Mucosa of descending colon (tissue), 3 donors: ENCODE measurements at regions not wholly inside any gene's neighbourhood (a gene's known extent, or its start where the extent isn't known, plus 50 kb on each side); places are given as distances from the start of the nearest gene placed in this dataset.

ENCODE experiments used
- ATAC-seq: fragments of 200-7000 bp; cut with Tn5 transposase; one replicate; pipeline ENCODE4 v1.9.1; 2020; ENCODE audit warnings: mild to moderate bottlenecking, moderate library complexity
- DNase-seq, 3 donors: peaks; one replicate each; pipeline ENCODE4 v3.0.0-alpha.2; 2020
- H3K36me3 ChIP-seq: fragments of 200-600 bp; one replicate; pipeline ENCODE4 v1.8.0; 2021; ENCODE audit warnings: low read depth, mild to moderate bottlenecking
- H3K4me1 ChIP-seq: fragments of 200-600 bp; one replicate; pipeline ENCODE4 v1.8.0; 2021; ENCODE audit warnings: low read depth, mild to moderate bottlenecking
- H3K4me3 ChIP-seq: fragments of 200-600 bp; one replicate; pipeline ENCODE4 v1.8.0; 2021; ENCODE audit warnings: mild to moderate bottlenecking
- H3K9me3 ChIP-seq: fragments of 200-600 bp; one replicate; pipeline ENCODE4 v1.8.0; 2021; ENCODE audit warnings: mild to moderate bottlenecking
- intact Hi-C, 2 donors: fragments of 100-400 bp; cut with DNase I in 1 of 2; cut with micrococcal nuclease in 1 of 2; formaldehyde crosslinking; loops; one replicate each; pipeline versions ENCODE4 v1.11.0 to v1.11.1; 2022; cut with DNase I, micrococcal nuclease
- TF ChIP-seq, protein P1 (sequence below): fragments of 200-600 bp; IDR thresholded peaks from one replicate; pipeline ENCODE4 v1.8.0; 2022; ENCODE audit warnings: antibody characterized with exemption, mild to moderate bottlenecking
- donor health status: DM: no; HTN: no; CAD: no; lungs with moderate emphysema.
- donor health status: DM: no; HTN: no; CAD: no.
- donor health status: DM: no; HTN: yes; CAD: no.

DNA sequence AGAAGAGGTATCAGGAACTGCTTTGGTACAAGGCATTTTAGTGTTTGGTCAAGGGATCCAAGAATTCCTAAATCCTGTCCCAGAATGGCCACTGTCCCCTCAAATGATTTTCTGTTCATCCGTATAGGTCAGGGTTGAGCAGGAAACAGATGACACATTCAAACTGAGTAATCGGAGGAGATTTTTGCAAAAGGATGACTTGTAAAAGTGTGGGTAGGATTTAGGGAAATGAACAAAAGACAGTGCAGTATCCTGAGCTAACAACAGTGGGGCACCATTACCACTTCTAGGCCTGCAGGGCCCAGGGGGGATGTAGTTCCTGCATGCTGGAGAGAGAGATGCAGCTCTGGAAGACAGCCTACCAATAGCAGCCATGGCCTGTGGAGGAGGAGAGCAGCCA is 290.1 kb downstream of the ZSWIM6 start:
- TF ChIP-seq, protein P1, sequence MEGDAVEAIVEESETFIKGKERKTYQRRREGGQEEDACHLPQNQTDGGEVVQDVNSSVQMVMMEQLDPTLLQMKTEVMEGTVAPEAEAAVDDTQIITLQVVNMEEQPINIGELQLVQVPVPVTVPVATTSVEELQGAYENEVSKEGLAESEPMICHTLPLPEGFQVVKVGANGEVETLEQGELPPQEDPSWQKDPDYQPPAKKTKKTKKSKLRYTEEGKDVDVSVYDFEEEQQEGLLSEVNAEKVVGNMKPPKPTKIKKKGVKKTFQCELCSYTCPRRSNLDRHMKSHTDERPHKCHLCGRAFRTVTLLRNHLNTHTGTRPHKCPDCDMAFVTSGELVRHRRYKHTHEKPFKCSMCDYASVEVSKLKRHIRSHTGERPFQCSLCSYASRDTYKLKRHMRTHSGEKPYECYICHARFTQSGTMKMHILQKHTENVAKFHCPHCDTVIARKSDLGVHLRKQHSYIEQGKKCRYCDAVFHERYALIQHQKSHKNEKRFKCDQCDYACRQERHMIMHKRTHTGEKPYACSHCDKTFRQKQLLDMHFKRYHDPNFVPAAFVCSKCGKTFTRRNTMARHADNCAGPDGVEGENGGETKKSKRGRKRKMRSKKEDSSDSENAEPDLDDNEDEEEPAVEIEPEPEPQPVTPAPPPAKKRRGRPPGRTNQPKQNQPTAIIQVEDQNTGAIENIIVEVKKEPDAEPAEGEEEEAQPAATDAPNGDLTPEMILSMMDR: no peak
- H3K36me3 ChIP-seq: no peaks in the 10 kb centered on the region
- ATAC-seq: no peak
- H3K4me1 ChIP-seq: no peaks in the 10 kb centered on the region
- intact Hi-C loops: loop anchor here in 1 of 2 donors (10.0 kb wide), 1 partner anchor 287 kb away; the partner anchor contains the start of gene ZSWIM6
- no peaks in the 10 kb centered on the region for H3K9me3 ChIP-seq
- H3K4me3 ChIP-seq: no peak overlapping the region
- DNase-seq: no peak

- Histone ChIP-seq H3K4me3 (no peak overlapping the region), H3K4me1 (no peaks in the 10 kb centered on the region), H3K9me3 (no peaks in the 10 kb centered on the region), H3K36me3 (no peaks in the 10 kb centered on the region)
- TF ChIP-seq, protein P1: no peak
- DNase-seq (peak in 1 of 3 donors; percentile 26), ATAC-seq (no peak)
- intact Hi-C loops: loop anchor here in 1 of 2 donors (10.0 kb wide), 1 partner anchor 289 kb away; the partner anchor contains the start of gene ZSWIM6
Observed at GRCh38 chr5:61623401-61624069, 291.5 kb downstream of the ZSWIM6 start.

DNA sequence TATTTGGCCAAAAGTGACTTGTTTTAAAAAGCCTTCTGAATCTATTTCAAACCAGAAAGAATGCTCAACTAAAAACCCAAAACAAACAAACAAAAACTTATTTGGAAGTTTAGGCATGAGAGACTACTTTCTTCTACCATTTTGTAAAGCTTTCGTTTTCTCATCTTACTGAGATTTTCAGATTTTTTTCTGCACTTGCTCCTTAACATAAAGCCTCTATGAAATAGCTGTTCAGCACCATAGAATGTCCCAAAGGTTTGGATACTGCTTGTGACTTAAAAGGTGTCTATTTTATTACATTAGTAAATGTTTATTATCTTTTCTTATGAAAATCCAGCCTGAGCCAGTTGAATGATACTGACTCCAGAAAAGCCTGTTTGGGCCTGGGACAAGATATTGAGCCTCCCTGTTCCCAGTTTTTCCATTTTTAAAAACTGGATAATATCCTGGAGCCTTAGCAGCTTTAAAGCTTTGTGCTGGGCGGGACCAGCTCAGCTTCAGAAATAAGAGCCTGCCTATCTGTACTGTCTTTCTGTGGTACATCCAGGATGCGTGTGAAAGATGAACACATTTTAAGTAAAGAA is 292.6 kb downstream of the ZSWIM6 start:
- TF ChIP-seq, protein P1: no peak
- intact Hi-C loops: loop anchor here in 1 of 2 donors (10.0 kb wide), 1 partner anchor 290 kb away; the partner anchor contains the start of gene ZSWIM6
- ATAC-seq (no peak), DNase-seq (no peak)
- Histone ChIP-seq H3K4me1 (no peaks in the 10 kb centered on the region), H3K36me3 (no peaks in the 10 kb centered on the region), H3K4me3 (no peak overlapping the region), H3K9me3 (no peaks in the 10 kb centered on the region)

DNA sequence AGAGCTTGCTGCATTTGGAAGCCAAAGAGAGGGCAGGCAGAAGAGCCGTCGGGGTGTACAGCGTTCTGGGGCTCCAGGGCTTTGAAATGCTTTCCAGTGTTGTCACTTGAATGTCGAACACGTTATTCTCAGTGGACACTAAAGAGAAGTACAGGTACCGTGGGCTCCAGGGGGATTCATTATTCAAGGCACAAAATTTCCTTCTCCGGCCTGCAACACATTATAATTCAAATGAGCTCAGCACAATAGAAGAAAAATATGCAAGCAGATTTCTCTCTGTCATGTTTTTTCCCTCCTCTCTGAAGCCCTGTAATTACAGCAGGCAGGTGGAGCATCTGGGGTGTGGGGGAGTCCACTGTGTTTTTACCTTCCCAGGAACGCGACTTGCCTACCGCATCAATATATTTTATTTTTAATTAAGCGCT is 293.1 kb downstream of the ZSWIM6 start:
- DNase-seq: peak in 1 of 3 donors; percentile 3
- TF ChIP-seq, protein P1: no peak
- Histone ChIP-seq H3K9me3 (no peaks in the 10 kb centered on the region), H3K4me1 (no peaks in the 10 kb centered on the region), H3K4me3 (no peak overlapping the region), H3K36me3 (no peaks in the 10 kb centered on the region)
- intact Hi-C loops: loop anchor here in 1 of 2 donors (10.0 kb wide), 1 partner anchor 290 kb away; the partner anchor contains the start of gene ZSWIM6
- ATAC-seq: no peak

DNA sequence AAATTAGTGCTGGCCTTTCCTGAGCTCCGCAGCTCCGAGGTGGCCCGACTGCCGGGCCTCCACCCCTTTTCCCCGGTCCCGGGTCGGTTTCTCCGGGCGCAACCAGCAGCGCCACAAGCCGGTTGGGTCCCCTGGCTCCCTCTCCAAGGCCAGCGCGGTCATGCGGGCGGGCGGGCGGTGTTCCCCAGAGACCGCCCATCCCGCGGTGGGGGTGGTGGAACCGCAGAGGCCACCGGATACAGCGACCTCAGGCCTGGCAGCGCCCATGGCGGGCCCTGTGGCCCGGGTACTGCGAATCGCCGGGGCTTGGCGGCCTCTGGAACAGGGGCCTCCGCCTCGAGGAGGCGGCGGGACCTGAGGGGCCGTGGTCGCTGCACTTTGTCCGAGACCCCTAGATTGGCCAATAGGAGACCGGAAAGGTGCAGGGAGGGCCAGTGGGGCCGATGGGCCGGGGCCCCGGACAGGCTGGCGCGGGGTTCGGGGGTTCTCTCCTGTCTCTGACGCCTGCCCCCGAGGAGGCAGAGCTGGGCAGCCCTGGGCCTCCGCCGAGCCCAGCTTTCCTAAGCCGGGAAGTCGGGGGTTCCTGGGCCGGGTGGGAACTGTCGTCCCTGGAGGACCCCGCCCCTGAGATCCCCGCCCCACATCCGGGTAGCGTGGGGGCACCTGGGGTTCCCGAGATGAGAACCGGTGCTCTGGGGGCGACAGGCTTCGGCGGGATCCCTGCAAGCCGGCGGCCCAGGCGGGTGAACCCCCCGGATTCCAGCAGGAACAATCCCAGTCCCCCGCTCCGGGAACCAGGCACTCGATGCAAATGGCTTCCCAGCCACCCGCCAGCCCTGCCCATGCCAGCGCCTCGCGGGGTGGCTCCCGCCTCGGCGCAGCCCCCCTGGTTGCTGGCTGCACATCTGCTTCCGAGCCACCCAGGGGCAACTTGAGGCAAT is 293.9 kb downstream of the ZSWIM6 start:
- intact Hi-C loops: loop anchor here in 1 of 2 donors (10.0 kb wide), 1 partner anchor 291 kb away; the partner anchor contains the start of gene ZSWIM6
- DNase-seq (peak; percentile 80 to 90 (median 83)), ATAC-seq (peak; percentile 97)
- H3K4me1 ChIP-seq: no peaks in the 10 kb centered on the region
- peak overlapping the region; percentile 37 for H3K4me3 ChIP-seq
- H3K9me3 ChIP-seq: no peaks in the 10 kb centered on the region
- no peaks in the 10 kb centered on the region for H3K36me3 ChIP-seq
- TF ChIP-seq, protein P1: no peak
